Hepatocyte (in vitro differentiated cells): ENCODE measurements at regions not wholly inside any gene's neighbourhood (a gene's known extent, or its start where the extent isn't known, plus 50 kb on each side); places are given as distances from the start of the nearest gene placed in this dataset.

Experiments
- CTCF ChIP-seq: fragments of 200-600 bp; sonication (generic); IDR thresholded peaks from 2 replicates; pipeline ENCODE4 v1.5.1; 2016; ENCODE audit warnings: antibody characterized with exemption, mild to moderate bottlenecking; ENCODE audit not compliant: poor library complexity
- EZH2 ChIP-seq: fragments of 200-600 bp; sonication (generic); IDR thresholded peaks from 2 replicates; pipeline ENCODE4 v1.6.1; 2016; ENCODE audit warnings: antibody characterized with exemption, mild to moderate bottlenecking, borderline replicate concordance
- EZH2phosphoT487 ChIP-seq: fragments of 200-600 bp; sonication (generic); IDR thresholded peaks from one replicate; pipeline ENCODE4 v1.6.1; 2018; ENCODE audit warnings: antibody characterized with exemption, mild to moderate bottlenecking, low read depth, moderate library complexity; ENCODE audit not compliant: unreplicated experiment, severe bottlenecking

GRCh38 chr14:48955857-48956256 lies 630.3 kb downstream of the RPS29 start:
- TF ChIP-seq CTCF (no peak), EZH2phosphoT487 (no peak), EZH2 (no peak)
